H1 (cell line): ENCODE measurements at regions not wholly inside any gene's neighbourhood (a gene's known extent, or its start where the extent isn't known, plus 50 kb on each side); places are given as distances from the start of the nearest gene placed in this dataset.

Experiments used
- CTCF ChIA-PET: fragments of 300-600 bp; sonication (Branson Sonifier 250); formaldehyde crosslinking; loops from one replicate; lab custom pipeline; 2021; ENCODE audit not compliant: partially characterized antibody; lab: Charles Lee
- POLR2A ChIA-PET: fragments of 300-600 bp; sonication (Branson Sonifier 250); formaldehyde crosslinking; loops from one replicate; lab custom pipeline; 2021; ENCODE audit warnings: inconsistent platforms; ENCODE audit not compliant: partially characterized antibody; lab: Charles Lee
- DNase-seq, 2 experiments: peaks; one replicate each; pipeline versions ENCODE4 v3.0.0 to v3.0.0-alpha.2; 2010 to 2022; ENCODE audit warnings: low spot score in 2 of 2, low read depth in 1 of 2, mixed read lengths in 1 of 2
- FAIRE-seq: peaks from 2 replicates; lab custom pipeline; 2011; peaks lifted over from hg19 to GRCh38; lab: Jason Lieb, UNC
- H2AFZ ChIP-seq: 2 replicates; pipeline ENCODE4 v1.8.1; 2012; ENCODE audit warnings: low read length, inconsistent platforms
- H2AK5ac ChIP-seq: 2 replicates; pipeline ENCODE4 v1.6.1; 2013; ENCODE audit warnings: low read depth, low read length
- H2BK120ac ChIP-seq: replicated peaks from 2 replicates; pipeline ENCODE3; 2013; ENCODE audit warnings: low read depth, low read length, inconsistent platforms
- H2BK12ac ChIP-seq: 2 replicates; pipeline ENCODE4 v1.6.1; 2013; ENCODE audit warnings: low read depth, low read length
- H2BK15ac ChIP-seq: 2 replicates; pipeline ENCODE4 v1.6.1; 2013; ENCODE audit warnings: low read length
- H2BK20ac ChIP-seq: 2 replicates; pipeline ENCODE4 v1.6.1; 2013; ENCODE audit warnings: low read length
- H2BK5ac ChIP-seq: 2 replicates; pipeline ENCODE4 v1.6.1; 2013; ENCODE audit warnings: low read depth, low read length
- H3K14ac ChIP-seq: 2 replicates; pipeline ENCODE4 v1.6.1; 2013; ENCODE audit warnings: inconsistent platforms; ENCODE audit not compliant: insufficient read length
- H3K18ac ChIP-seq: 2 replicates; pipeline ENCODE4 v1.6.1; 2013; ENCODE audit warnings: low read length; ENCODE audit errors: extremely low read depth
- H3K23ac ChIP-seq: 2 replicates; pipeline ENCODE4 v1.6.1; 2013; ENCODE audit warnings: inconsistent platforms; ENCODE audit not compliant: insufficient read length
- H3K23me2 ChIP-seq: 2 replicates; pipeline ENCODE4 v1.6.1; 2013; ENCODE audit warnings: low read depth, low read length
- H3K27ac ChIP-seq: 2 replicates; pipeline ENCODE4 v1.6.1; 2011; ENCODE audit warnings: low read depth, low read length, inconsistent platforms
- H3K27me3 ChIP-seq, 4 experiments: replicated peaks in 1 of 4; 1 replicate in 1 of 4; 2 replicates in 3 of 4; pipeline versions ENCODE4 v1.6.1 to v1.8.1; 2011 to 2013; ENCODE audit warnings: low read length in 3 of 4, mild to moderate bottlenecking in 3 of 4, inconsistent platforms in 2 of 4, mixed read lengths in 2 of 4, moderate library complexity in 1 of 4; ENCODE audit not compliant: control insufficient read depth in 3 of 4, insufficient read depth in 3 of 4; ENCODE audit errors: extremely low read depth in 1 of 4
- H3K36me3 ChIP-seq, 4 experiments: 2 replicates each; pipeline versions ENCODE4 v1.6.1 to v1.8.1; 2011 to 2013; ENCODE audit warnings: mild to moderate bottlenecking in 4 of 4, low read length in 3 of 4, moderate library complexity in 2 of 4, control low read depth in 1 of 4, inconsistent platforms in 1 of 4; ENCODE audit not compliant: insufficient read depth in 4 of 4, control insufficient read depth in 2 of 4
- H3K4ac ChIP-seq: replicated peaks from 2 replicates; pipeline ENCODE3; 2013; ENCODE audit warnings: low read length, low read depth, mixed read lengths, inconsistent platforms; ENCODE audit not compliant: insufficient read length
- H3K4me1 ChIP-seq, 4 experiments: replicated peaks in 1 of 4; 1 replicate in 1 of 4; 2 replicates in 3 of 4; pipeline versions ENCODE4 v1.6.1 to v1.8.1; 2011 to 2013; ENCODE audit warnings: low read length in 3 of 4, inconsistent platforms in 2 of 4, mixed read lengths in 1 of 4; ENCODE audit not compliant: insufficient read depth in 4 of 4, control insufficient read depth in 3 of 4
- H3K4me2 ChIP-seq, 2 experiments: 2 replicates each; pipeline versions ENCODE4 v1.6.1 to v1.8.1; 2011 to 2013; ENCODE audit warnings: low read depth in 2 of 2, low read length in 2 of 2, control low read depth in 1 of 2, inconsistent platforms in 1 of 2, mild to moderate bottlenecking in 1 of 2; ENCODE audit not compliant: insufficient read depth in 1 of 2
- H3K4me3 ChIP-seq, 4 experiments: fragments of 200-600, 300-600 bp in 1 of 4; sonication (generic), shearing (Covaris generic), sonication (Bioruptor Twin) in 1 of 4; 2 replicates each; pipeline versions ENCODE4 v1.5.1 to v1.8.1; 2011 to 2016; ENCODE audit warnings: low read length in 4 of 4, low read depth in 3 of 4, control low read depth in 2 of 4, inconsistent platforms in 2 of 4, mild to moderate bottlenecking in 2 of 4, mixed read lengths in 1 of 4, moderate library complexity in 1 of 4; ENCODE audit not compliant: insufficient read depth in 2 of 4; ENCODE audit errors: extremely low read depth in 1 of 4
- H3K56ac ChIP-seq: replicated peaks from 2 replicates; pipeline ENCODE3; 2013; ENCODE audit warnings: low read depth, mild to moderate bottlenecking, mixed read lengths, low read length, inconsistent platforms; ENCODE audit not compliant: insufficient read length
- H3K79me1 ChIP-seq: 2 replicates; pipeline ENCODE4 v1.6.1; 2013; ENCODE audit warnings: low read depth, low read length, control low read depth
- H3K79me2 ChIP-seq, 2 experiments: 2 replicates each; pipeline versions ENCODE4 v1.6.1 to v1.8.1; 2012 to 2013; ENCODE audit warnings: low read length in 2 of 2, mild to moderate bottlenecking in 2 of 2, inconsistent platforms in 1 of 2; ENCODE audit not compliant: insufficient read depth in 2 of 2, control insufficient read depth in 1 of 2
- H3K9ac ChIP-seq, 4 experiments: replicated peaks in 1 of 4; 1 replicate in 1 of 4; 2 replicates in 3 of 4; pipeline versions ENCODE4 v1.6.1 to v1.8.1; 2011 to 2013; ENCODE audit warnings: low read depth in 3 of 4, low read length in 3 of 4, control low read depth in 2 of 4, mild to moderate bottlenecking in 2 of 4, moderate library complexity in 2 of 4, inconsistent platforms in 1 of 4; ENCODE audit errors: extremely low read depth in 1 of 4
- H3K9me3 ChIP-seq, 2 experiments: 2 replicates each; pipeline versions ENCODE4 v1.6.1 to v1.8.1; 2012 to 2013; ENCODE audit warnings: mild to moderate bottlenecking in 2 of 2, moderate library complexity in 2 of 2, control low read depth in 1 of 2, inconsistent platforms in 1 of 2, low read depth in 1 of 2, low read length in 1 of 2, mixed read lengths in 1 of 2; ENCODE audit not compliant: insufficient read depth in 2 of 2
- H4K20me1 ChIP-seq, 2 experiments: replicated peaks in 1 of 2; 2 replicates each; pipeline versions ENCODE3 to v1.8.1; 2011 to 2013; ENCODE audit warnings: inconsistent platforms in 2 of 2, low read length in 2 of 2, mild to moderate bottlenecking in 1 of 2; ENCODE audit not compliant: insufficient read depth in 2 of 2, control insufficient read depth in 1 of 2
- H4K5ac ChIP-seq: 2 replicates; pipeline ENCODE4 v1.6.1; 2013; ENCODE audit warnings: low read length, low read depth, mixed read lengths, inconsistent platforms; ENCODE audit not compliant: insufficient read length
- H4K8ac ChIP-seq: 2 replicates; pipeline ENCODE4 v1.8.0; 2013; ENCODE audit warnings: mild to moderate bottlenecking, moderate library complexity, low read length, inconsistent platforms; ENCODE audit not compliant: insufficient read depth; ENCODE audit errors: extremely low read depth
- H4K91ac ChIP-seq: replicated peaks from 2 replicates; pipeline ENCODE3; 2013; ENCODE audit warnings: low read length, mixed read lengths, inconsistent platforms; ENCODE audit not compliant: insufficient read length
- CTBP2 ChIP-seq: IDR thresholded peaks from 2 replicates; pipeline ENCODE4 v1.7.0; 2011; ENCODE audit warnings: borderline replicate concordance, mild to moderate bottlenecking, moderate library complexity, mixed read lengths, low read length; ENCODE audit not compliant: insufficient read depth, insufficient read length
- EZH2 ChIP-seq: fragments of 200-600 bp; sonication (generic); IDR thresholded peaks from 2 replicates; pipeline ENCODE4 v1.7.1; 2012; ENCODE audit warnings: low read depth, mild to moderate bottlenecking, moderate library complexity, low read length, inconsistent platforms; ENCODE audit not compliant: severe bottlenecking
- NANOG ChIP-seq: IDR thresholded peaks from 2 replicates; pipeline ENCODE4 v1.6.1; 2011; ENCODE audit warnings: low read length, low read depth, mild to moderate bottlenecking, inconsistent platforms; ENCODE audit not compliant: insufficient read depth, poor library complexity, severe bottlenecking
- POU5F1 ChIP-seq: IDR thresholded peaks from 2 replicates; pipeline ENCODE4 v1.6.1; 2011; ENCODE audit warnings: low read depth, mild to moderate bottlenecking, low read length, moderate library complexity
- WGBS, 2 experiments: shearing (Covaris generic) in 1 of 2; methylation state at CpG; one replicate each; pipeline versions ENCODE4 v1.1.6 to v1.1.7; 2013 to 2015; ENCODE audit warnings: low lambda C conversion rate in 2 of 2, mixed read lengths in 2 of 2, inconsistent platforms in 1 of 2, low coverage in 1 of 2, missing lambda C conversion rate in 1 of 2; ENCODE audit not compliant: insufficient replicate concordance in 2 of 2, insufficient coverage in 1 of 2, insufficient read length in 1 of 2; ENCODE audit errors: extremely low coverage in 1 of 2, missing lambda C conversion rate in 1 of 2; 5-methylcytosine and 5-hydroxymethylcytosine counted together

GRCh38 chr2:191512874-191513273 lies 165.1 kb upstream of the NABP1 start:
- FAIRE-seq (no peak), DNase-seq (no peak)
- H2AK5ac ChIP-seq: no peak overlapping the region
- H2AFZ ChIP-seq: no peak overlapping the region; the same call in 1 of the 2 replicates
- H3K4me3 ChIP-seq: no peak overlapping the region
- no peaks in the 10 kb centered on the region for H3K4me1 ChIP-seq
- no peak overlapping the region for H3K4me2 ChIP-seq
- no peak overlapping the region for H4K91ac ChIP-seq
- H3K79me1 ChIP-seq: no peaks in the 10 kb centered on the region
- H3K23ac ChIP-seq: no peak overlapping the region
- no peaks in the 10 kb centered on the region for H3K36me3 ChIP-seq
- ChIA-PET CTCF (interaction anchor here (1.0 to 1.9 kb wide), 8 partner anchors 9 to 461 kb away, joined by 3 to 8 read pairs (median 4); no protein-coding TSS in a partner anchor), POLR2A (interaction anchor here (0.7 kb wide), 1 partner anchor 91 kb away, joined by 3 read pairs; no protein-coding TSS in a partner anchor)
- H3K56ac ChIP-seq: no peak overlapping the region
- H3K9me3 ChIP-seq: peaks cover 3 to 5% of the 10 kb centered on the region in 2 experiments; a peak in 1 of 4 replicates
- no peaks in the 10 kb centered on the region for H4K20me1 ChIP-seq
- no peak overlapping the region for H3K14ac ChIP-seq
- H3K9ac ChIP-seq: no peak overlapping the region
- H3K79me2 ChIP-seq: no peaks in the 10 kb centered on the region
- no peak overlapping the region for H2BK5ac ChIP-seq
- H3K18ac ChIP-seq: no peak overlapping the region
- H3K27me3 ChIP-seq: no peaks in the 10 kb centered on the region
- H3K23me2 ChIP-seq: no peaks in the 10 kb centered on the region
- no peak overlapping the region for H2BK15ac ChIP-seq
- no peak overlapping the region for H3K4ac ChIP-seq
- no peak overlapping the region for H2BK12ac ChIP-seq
- H4K5ac ChIP-seq: no peak overlapping the region
- WGBS, 2 experiments: 86% methylated on average over 3 of the region's 3 CpGs; no CpG with 5 or more reads in 1 of the 2 experiments
- no peak overlapping the region for H2BK20ac ChIP-seq
- H4K8ac ChIP-seq: no peak overlapping the region
- H3K27ac ChIP-seq: no peak overlapping the region
- H2BK120ac ChIP-seq: no peak overlapping the region
- TF ChIP-seq EZH2 (no peak), CTBP2 (no peak), POU5F1 (no peak), NANOG (no peak)
- TF ChIP-seq, all 59 proteins: peak for 0
